SK-N-MC (cell line): ENCODE measurements at regions not wholly inside any gene's neighbourhood (a gene's known extent, or its start where the extent isn't known, plus 50 kb on each side); places are given as distances from the start of the nearest gene placed in this dataset.

Experiments used
- EZH2 ChIP-seq: fragments of 200-600 bp; sonication (generic); IDR thresholded peaks from one replicate; pipeline ENCODE4 v1.6.1; 2017; ENCODE audit warnings: antibody characterized with exemption
- POLR2AphosphoS5 ChIP-seq: IDR thresholded peaks from 2 replicates; pipeline ENCODE4 v1.6.1; 2012; ENCODE audit warnings: mild to moderate bottlenecking, low read depth, low read length, borderline replicate concordance

DNA sequence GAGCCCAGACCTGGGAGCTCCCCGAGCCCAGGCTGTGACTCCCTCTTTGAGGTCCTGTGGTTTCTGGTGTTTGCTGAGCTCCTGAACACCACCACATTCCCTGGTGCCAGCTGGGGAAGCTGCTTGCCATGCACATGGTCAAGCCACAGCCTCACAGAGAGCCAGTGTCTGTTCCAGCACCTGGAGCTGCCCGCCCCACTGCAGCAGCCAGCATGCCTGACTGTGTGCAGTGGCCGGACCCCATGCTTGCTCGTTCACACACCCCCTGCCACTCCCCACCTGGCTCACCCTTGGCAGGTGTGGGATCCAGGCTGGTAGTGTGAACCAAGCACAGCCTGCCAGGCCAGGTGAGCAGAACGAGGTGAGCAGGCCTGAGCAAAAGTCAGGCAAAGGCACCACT lies 95.6 kb upstream of the FAM9C start:
- no peak for TF ChIP-seq POLR2AphosphoS5
- TF ChIP-seq EZH2 = no peak
